OCI-LY1 (cell line): ENCODE measurements at regions not wholly inside any gene's neighbourhood (a gene's known extent, or its start where the extent isn't known, plus 50 kb on each side); places are given as distances from the start of the nearest gene placed in this dataset.

ENCODE experiments used
- CTCF ChIP-seq: fragments of 200-600 bp; sonication (generic), shearing (Covaris generic); IDR thresholded peaks from 2 replicates; pipeline ENCODE4 v1.5.1; 2017; ENCODE audit warnings: mild to moderate bottlenecking, antibody characterized with exemption, low read length, moderate library complexity, mixed read lengths
- EZH2 ChIP-seq: fragments of 200-600 bp; sonication (generic), shearing (Covaris generic); IDR thresholded peaks from 2 replicates; pipeline ENCODE4 v1.8.0; 2017; ENCODE audit warnings: borderline replicate concordance, mixed run types, mild to moderate bottlenecking, antibody characterized with exemption, low read length, moderate library complexity, mixed read lengths

- no peak for TF ChIP-seq CTCF
- TF ChIP-seq EZH2 = no peak
These were observed 68.1 kb upstream of the SULT1C3 start for GRCh38 chr2:108171657-108172056.
